Left renal pelvis (tissue), 4 donors: ENCODE measurements at regions not wholly inside any gene's neighbourhood (a gene's known extent, or its start where the extent isn't known, plus 50 kb on each side); places are given as distances from the start of the nearest gene placed in this dataset.
A peak's percentile ranks its signal among the peaks of the same experiment; 100 is the strongest.

Experiments
- DNase-seq, 4 donors: peaks; one replicate each; pipeline ENCODE4 v3.0.0-alpha.2; 2013; ENCODE audit warnings: low read depth in 4 of 4, low spot score in 3 of 4

GRCh38 chr5:125600559-125600958 is 822.6 kb upstream of the GRAMD2B start:
- DNase-seq = no peak

- DNase-seq = no peak
These were observed 821.0 kb upstream of the GRAMD2B start for GRCh38 chr5:125602184-125602583.

- no peak for DNase-seq
These were observed 819.9 kb upstream of the GRAMD2B start for GRCh38 chr5:125603321-125603720.

- DNase-seq = no peak
These were observed 819.1 kb upstream of the GRAMD2B start for GRCh38 chr5:125604104-125604503.

GRCh38 chr5:125607018-125607417 is 816.2 kb upstream of the GRAMD2B start:
- DNase-seq = no peak

GRCh38 chr5:125609011-125609410 is 814.2 kb upstream of the GRAMD2B start:
- DNase-seq = no peak

- DNase-seq = no peak
These were observed 812.3 kb upstream of the GRAMD2B start for GRCh38 chr5:125610892-125611291.

- DNase-seq = no peak
These were observed 811.7 kb upstream of the GRAMD2B start for GRCh38 chr5:125611541-125611940.

GRCh38 chr5:125612181-125612721 is 811.0 kb upstream of the GRAMD2B start:
- DNase-seq = no peak

- no peak for DNase-seq
These were observed 810.4 kb upstream of the GRAMD2B start for GRCh38 chr5:125612776-125613175.

- DNase-seq = no peak
These were observed 793.0 kb upstream of the GRAMD2B start for GRCh38 chr5:125630237-125630636.

- no peak for DNase-seq
These were observed 789.7 kb upstream of the GRAMD2B start for GRCh38 chr5:125633523-125633922.

GRCh38 chr5:125634216-125634835 is 788.9 kb upstream of the GRAMD2B start:
- DNase-seq = no peak

- DNase-seq = no peak
These were observed 783.4 kb upstream of the GRAMD2B start for GRCh38 chr5:125639858-125640257.

- no peak for DNase-seq
These were observed 770.4 kb upstream of the GRAMD2B start for GRCh38 chr5:125652761-125653160.

- no peak for DNase-seq
These were observed 768.8 kb upstream of the GRAMD2B start for GRCh38 chr5:125654392-125654791.

GRCh38 chr5:125655156-125655555 is 768.1 kb upstream of the GRAMD2B start:
- DNase-seq = no peak

GRCh38 chr5:125657936-125658335 is 765.3 kb upstream of the GRAMD2B start:
- no peak for DNase-seq

- peak; percentile 51 to 72 (median 64) for DNase-seq
These were observed 763.7 kb upstream of the GRAMD2B start for GRCh38 chr5:125659316-125660023.

GRCh38 chr5:125660231-125660895 is 762.8 kb upstream of the GRAMD2B start:
- no peak for DNase-seq

- no peak for DNase-seq
These were observed 761.6 kb upstream of the GRAMD2B start for GRCh38 chr5:125661584-125661983.

- DNase-seq = no peak
These were observed 754.3 kb upstream of the GRAMD2B start for GRCh38 chr5:125668884-125669283.
